NB4 (cell line): ENCODE measurements at regions not wholly inside any gene's neighbourhood (a gene's known extent, or its start where the extent isn't known, plus 50 kb on each side); places are given as distances from the start of the nearest gene placed in this dataset.

Experiments
- DNase-seq: peaks from one replicate; pipeline ENCODE4 v3.0.0; 2010; ENCODE audit warnings: low read depth
- H3K4me3 ChIP-seq: one replicate; pipeline ENCODE4 v1.5.1; 2011; ENCODE audit warnings: mild to moderate bottlenecking, low read depth, low read length, moderate library complexity
- MYC ChIP-seq: IDR thresholded peaks from 2 replicates; pipeline ENCODE4 v1.6.1; 2011; ENCODE audit warnings: low read depth, low read length
- POLR2A ChIP-seq: IDR thresholded peaks from 2 replicates; pipeline ENCODE4 v1.6.1; 2011; ENCODE audit warnings: mild to moderate bottlenecking; ENCODE audit not compliant: insufficient read length; ENCODE audit errors: extremely low read depth
- TF ChIP-seq, protein P1 (sequence below): IDR thresholded peaks from 2 replicates; pipeline ENCODE4 v1.6.1; 2011; ENCODE audit warnings: low read depth, low read length
- TF ChIP-seq, protein P2 (sequence below): IDR thresholded peaks from one replicate; pipeline ENCODE4 v1.5.1; 2012; ENCODE audit warnings: low read depth, low read length

- DNase-seq: no peak
- TF ChIP-seq POLR2A (no peak), MYC (no peak)
- TF ChIP-seq, protein P1, sequence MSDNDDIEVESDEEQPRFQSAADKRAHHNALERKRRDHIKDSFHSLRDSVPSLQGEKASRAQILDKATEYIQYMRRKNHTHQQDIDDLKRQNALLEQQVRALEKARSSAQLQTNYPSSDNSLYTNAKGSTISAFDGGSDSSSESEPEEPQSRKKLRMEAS: no peak
- TF ChIP-seq, protein P2, sequence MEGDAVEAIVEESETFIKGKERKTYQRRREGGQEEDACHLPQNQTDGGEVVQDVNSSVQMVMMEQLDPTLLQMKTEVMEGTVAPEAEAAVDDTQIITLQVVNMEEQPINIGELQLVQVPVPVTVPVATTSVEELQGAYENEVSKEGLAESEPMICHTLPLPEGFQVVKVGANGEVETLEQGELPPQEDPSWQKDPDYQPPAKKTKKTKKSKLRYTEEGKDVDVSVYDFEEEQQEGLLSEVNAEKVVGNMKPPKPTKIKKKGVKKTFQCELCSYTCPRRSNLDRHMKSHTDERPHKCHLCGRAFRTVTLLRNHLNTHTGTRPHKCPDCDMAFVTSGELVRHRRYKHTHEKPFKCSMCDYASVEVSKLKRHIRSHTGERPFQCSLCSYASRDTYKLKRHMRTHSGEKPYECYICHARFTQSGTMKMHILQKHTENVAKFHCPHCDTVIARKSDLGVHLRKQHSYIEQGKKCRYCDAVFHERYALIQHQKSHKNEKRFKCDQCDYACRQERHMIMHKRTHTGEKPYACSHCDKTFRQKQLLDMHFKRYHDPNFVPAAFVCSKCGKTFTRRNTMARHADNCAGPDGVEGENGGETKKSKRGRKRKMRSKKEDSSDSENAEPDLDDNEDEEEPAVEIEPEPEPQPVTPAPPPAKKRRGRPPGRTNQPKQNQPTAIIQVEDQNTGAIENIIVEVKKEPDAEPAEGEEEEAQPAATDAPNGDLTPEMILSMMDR: no peak
- no peak overlapping the region for H3K4me3 ChIP-seq
These were observed 104.0 kb upstream of the POU5F2 start for GRCh38 chr5:93845376-93845775.

GRCh38 chr5:93831449-93831848 lies 90.0 kb upstream of the POU5F2 start:
- TF ChIP-seq, protein P1: no peak
- no peak for TF ChIP-seq MYC
- TF ChIP-seq, protein P2: no peak
- no peak for TF ChIP-seq POLR2A
- no peak for DNase-seq

GRCh38 chr5:93830893-93831292 lies 89.5 kb upstream of the POU5F2 start:
- no peak for DNase-seq
- TF ChIP-seq, protein P1: no peak
- TF ChIP-seq POLR2A: no peak
- TF ChIP-seq, protein P2: no peak
- TF ChIP-seq MYC: no peak

More at GRCh38 chr5:93831449-93831848, 90.0 kb upstream of the POU5F2 start:
- no peak overlapping the region for H3K4me3 ChIP-seq

DNA sequence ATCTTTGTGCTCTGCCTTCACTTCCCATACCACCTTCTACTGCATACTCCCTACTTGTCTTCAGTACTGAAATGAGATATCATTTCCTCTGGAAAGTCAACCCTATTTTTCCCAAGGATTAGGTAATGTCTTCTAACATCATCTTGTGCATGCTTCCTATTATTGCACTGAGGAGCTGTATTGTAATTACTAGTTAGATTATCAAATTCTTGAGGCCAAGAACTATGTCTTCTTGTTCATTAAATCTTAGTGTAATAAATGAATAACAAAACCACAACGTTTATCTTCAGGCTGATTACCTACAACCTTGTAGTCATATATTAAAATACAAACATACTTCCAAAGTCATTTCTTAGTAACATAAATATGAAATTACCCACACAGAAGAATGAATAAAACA lies 87.9 kb upstream of the POU5F2 start:
- no peak for DNase-seq
- TF ChIP-seq, protein P1: no peak
- no peak for TF ChIP-seq MYC
- no peak for TF ChIP-seq POLR2A
- TF ChIP-seq, protein P2: no peak
- H3K4me3 ChIP-seq: no peak overlapping the region

More at GRCh38 chr5:93830893-93831292, 89.5 kb upstream of the POU5F2 start:
- no peak overlapping the region for H3K4me3 ChIP-seq

DNA sequence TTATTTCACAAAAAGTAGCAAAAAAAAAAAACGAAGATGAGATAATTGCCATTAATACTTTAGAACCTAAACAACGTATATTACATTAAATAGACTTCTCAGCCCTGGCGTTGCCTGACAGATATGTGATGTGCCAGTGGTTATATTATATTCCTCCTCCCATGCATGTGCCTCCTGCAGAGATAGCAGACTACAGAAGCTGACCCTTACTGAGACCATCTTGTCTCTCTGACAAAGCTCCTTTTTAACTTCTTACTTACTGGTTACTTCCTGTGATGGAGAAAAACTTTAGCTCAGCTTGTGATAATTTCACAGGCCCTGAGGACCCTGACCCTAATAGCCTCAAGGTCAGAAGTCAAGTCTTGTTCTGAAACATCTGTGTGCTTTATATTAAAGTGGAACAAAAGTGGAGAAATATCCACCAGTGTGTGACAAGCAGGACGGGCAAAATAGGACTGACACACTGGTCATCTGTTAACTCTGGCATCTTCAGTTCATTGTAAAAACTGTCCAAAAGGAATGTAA lies 80.6 kb upstream of the POU5F2 start:
- no peak overlapping the region for H3K4me3 ChIP-seq
- no peak for DNase-seq
- TF ChIP-seq, protein P1: no peak
- TF ChIP-seq, protein P2: no peak
- TF ChIP-seq POLR2A (no peak), MYC (no peak)

GRCh38 chr5:93819668-93820067 lies 78.3 kb upstream of the POU5F2 start:
- DNase-seq: no peak
- TF ChIP-seq MYC (no peak), POLR2A (no peak)
- TF ChIP-seq, protein P2: no peak
- TF ChIP-seq, protein P1: no peak
- H3K4me3 ChIP-seq: no peak overlapping the region
